ENCODE measurements at regions not wholly inside any gene's neighbourhood (a gene's known extent, or its start where the extent isn't known, plus 50 kb on each side); places are given as distances from the start of the nearest gene placed in this dataset.

DNA sequence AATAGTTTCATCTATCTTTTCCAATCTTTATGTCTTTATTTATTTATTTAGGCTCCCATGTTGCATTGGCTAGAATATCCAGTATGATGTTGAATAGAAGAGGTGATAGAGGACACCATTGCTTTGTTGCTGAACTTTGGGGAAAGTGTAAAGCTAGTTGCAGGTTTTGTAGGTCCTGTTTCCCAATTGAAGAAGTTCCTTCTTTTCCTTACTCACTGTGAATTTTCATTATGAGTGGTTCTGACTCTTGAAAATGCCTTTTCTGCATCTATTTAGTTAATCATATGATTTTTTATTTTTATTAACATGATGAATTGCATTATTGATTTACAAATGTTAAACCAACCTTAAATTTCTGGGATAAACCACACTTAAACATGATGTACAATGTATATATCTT lies 58.9 kb upstream of the NR3C1 start:
- TF ChIP-seq CTCF (optimal IDR thresholded peaks at IDR 0.05 in 1 of 3, IDR thresholded peaks at IDR 0.05 in 1 of 3, conservative IDR thresholded peaks at IDR 0.05 in 1 of 3; ENCODE audit: extremely low read depth in 1 of 3, insufficient read depth in 2 of 3, low read length in 3 of 3), result no peak
- no peak for TF ChIP-seq EZH2 (IDR thresholded peaks at IDR 0.05; ENCODE audit: low read length)
